CD4-positive, alpha-beta T cell treated with Interleukin-15 for 4 hours (primary cell): ENCODE measurements at regions not wholly inside any gene's neighbourhood (a gene's known extent, or its start where the extent isn't known, plus 50 kb on each side); places are given as distances from the start of the nearest gene placed in this dataset.
"Not testable (repeated sequence)": the region's sequence is repeated elsewhere in the genome, so short reads cannot be mapped to it uniquely, and the experiment has no call there.

Experiments
- DNase-seq: peaks from one replicate; pipeline ENCODE4 v3.0.0-alpha.2; 2020; ENCODE audit warnings: low spot score

GRCh38 chr5:89724379-89725095 lies 685.0 kb downstream of the CETN3 start:
- no peak for DNase-seq

DNA sequence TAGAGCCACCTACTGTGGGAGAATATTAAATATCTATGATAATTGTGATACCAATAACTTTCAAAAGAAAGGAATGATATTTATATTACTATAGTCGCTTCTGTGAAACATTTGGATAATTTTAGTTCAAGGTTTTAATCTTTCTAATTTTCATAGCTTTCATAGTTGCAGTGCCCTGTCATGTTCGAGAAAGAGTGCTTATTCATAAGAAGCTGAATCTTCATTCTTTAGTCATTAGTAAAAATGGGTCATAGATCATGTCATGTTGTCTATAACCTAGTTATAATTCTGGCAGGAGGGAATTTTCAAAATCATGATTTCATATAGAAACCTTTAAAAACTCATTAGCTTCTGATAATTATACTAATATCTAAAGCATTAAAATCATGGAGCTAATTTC lies 685.6 kb downstream of the CETN3 start:
- no peak for DNase-seq

- no peak for DNase-seq
These were observed 687.0 kb downstream of the CETN3 start for GRCh38 chr5:89722538-89722937.

- DNase-seq = no peak
These were observed 687.6 kb downstream of the CETN3 start for GRCh38 chr5:89721931-89722330.

DNA sequence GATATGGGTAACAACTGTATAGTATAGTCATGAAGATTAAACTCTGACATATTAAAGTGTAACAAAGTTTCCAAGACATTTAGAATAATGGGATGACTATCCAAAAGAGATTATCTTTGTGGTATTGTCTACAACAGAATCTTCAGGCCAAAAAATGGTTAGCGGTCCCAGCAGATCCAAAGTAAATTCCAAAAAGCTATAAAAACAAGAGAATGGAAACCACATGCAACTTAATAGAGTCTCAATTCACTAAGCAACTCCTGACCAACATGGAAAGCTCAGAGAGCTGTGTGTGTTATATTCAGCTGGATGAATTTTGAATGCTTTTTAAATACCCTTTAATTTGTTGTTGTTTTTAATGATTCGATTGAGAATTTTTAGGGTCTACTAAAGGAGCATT lies 688.2 kb downstream of the CETN3 start:
- DNase-seq = no peak

- DNase-seq = no peak
These were observed 697.3 kb downstream of the CETN3 start for GRCh38 chr5:89712134-89712700.

- DNase-seq = no peak
These were observed 698.0 kb downstream of the CETN3 start for GRCh38 chr5:89711526-89711925.

DNA sequence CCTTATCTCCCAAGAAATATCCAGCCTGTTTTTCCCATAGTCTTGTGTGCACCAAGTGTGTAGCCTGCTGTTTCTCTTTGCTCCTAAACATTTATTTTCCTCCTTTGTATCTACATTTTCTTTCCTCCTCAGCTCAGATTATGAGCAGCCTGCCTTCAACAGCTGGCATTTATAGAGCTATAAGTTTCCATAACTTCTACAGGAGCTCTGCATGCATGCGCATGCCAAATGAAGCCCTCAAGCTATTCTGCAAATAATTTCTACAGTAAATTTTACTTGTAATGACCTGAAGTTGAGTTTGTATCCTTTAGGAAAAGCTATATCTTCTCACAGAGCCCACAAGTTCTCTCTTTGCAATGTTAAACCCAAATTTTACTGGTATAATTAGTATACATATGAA lies 699.5 kb downstream of the CETN3 start:
- DNase-seq = no peak

DNA sequence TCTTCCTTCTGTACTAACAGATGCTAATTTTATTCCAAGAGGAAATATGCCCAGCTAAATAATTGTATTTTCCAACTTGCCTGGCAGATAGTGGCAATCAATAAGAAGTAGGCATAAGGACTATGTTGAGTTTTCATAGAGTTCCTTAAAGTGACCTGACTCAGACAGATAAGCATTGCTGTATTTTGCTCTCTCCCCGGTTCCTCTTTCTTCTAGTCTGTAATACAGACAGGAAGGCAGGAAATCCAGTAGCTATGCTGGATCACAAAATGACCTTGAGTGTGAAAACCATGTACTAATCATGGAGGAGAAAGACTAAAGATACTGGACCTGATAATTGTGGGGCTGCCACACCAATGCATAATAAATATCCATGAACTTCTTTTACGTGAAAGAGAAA lies 701.7 kb downstream of the CETN3 start:
- DNase-seq = no peak

GRCh38 chr5:89706731-89707130 lies 702.8 kb downstream of the CETN3 start:
- DNase-seq = no peak

DNA sequence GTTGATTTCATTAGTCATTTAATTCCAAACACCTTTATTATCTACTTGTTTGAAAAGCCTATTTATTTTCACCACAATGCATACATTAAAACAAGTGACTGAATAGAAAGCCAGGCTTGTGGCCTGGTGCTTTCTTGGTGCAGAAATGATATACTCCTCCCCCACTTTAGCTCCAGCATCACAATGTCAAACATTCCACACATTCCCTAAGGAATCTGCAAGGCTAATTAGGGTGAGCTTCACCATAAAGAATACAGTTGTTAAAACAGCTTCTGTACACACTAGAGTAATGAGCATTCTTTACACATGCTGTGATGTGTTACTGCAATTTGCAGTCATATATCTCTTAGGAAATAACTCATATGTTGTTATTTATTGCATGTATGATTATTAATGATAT lies 705.7 kb downstream of the CETN3 start:
- DNase-seq = no peak

DNA sequence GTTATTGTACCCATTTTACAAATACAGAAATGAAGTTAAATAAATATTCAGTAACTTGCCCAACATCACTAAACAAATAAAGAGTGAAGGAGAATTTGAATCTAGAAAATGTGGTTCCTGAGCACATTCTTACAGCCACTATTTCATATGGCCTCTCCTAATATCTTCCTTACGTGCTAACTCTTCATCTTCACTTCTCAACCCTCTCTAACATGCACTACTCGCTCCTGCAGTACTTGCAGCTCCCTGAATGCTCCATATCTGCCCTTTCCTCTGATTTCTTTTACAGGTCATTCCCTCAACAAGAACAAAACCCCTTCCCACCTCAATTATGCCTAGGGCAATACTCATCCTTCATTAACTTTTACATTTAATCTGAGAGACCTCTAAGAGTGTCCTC lies 711.5 kb downstream of the CETN3 start:
- no peak for DNase-seq

- no peak for DNase-seq
These were observed 712.0 kb downstream of the CETN3 start for GRCh38 chr5:89697581-89697980.

GRCh38 chr5:89695371-89695770 lies 714.2 kb downstream of the CETN3 start:
- DNase-seq = no peak

- no peak for DNase-seq
These were observed 715.5 kb downstream of the CETN3 start for GRCh38 chr5:89694026-89694550.

DNA sequence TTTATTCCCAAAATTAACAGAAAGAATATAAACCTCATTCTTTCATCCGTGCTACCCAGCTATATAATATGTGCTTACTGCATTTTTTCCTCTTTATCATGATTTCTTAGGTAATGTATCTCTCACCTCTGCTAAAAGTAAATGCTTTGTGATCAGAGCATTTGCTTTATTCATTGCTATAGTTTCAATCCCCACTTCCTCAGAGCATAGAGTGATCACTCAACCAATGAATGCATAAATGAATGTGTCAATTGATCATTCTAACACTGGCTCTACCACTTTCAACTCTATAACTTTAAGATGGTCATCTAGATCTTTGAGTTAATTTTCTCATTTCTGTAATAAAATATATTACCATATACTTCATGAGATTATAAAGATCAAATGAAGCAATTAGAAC lies 719.2 kb downstream of the CETN3 start:
- no peak for DNase-seq

DNA sequence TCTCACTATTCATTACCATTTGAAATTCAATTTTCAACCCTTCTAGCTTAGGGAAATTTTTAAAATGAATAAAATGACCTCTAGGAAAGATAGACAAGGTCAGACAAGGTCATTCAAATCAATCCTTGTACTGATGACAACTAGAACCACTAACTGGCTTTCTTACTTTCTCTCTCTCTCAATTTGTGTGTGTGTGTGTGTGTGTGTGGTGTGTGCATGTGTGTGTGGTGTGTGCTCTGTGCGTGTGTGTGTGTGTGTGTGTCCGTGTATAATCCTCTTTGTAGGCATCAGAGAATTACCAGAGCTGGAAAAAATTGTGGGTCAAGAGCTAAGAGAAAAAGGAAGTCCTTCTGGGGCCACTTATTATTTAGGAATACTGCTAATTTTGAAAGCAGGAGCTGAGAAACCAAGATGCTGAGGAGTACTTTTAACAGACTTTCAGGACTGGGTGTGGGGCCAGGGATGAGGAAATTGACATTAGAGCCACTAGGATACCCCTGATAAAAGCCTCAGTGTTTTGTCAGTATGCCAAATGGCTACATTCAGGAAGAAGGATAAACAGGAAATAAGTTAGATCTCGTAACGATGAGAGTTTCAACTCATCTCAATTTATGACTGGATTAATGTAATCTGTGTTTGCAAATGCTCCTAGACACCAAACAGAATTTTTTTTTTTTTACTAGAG lies 723.3 kb downstream of the CETN3 start:
- no peak for DNase-seq

DNA sequence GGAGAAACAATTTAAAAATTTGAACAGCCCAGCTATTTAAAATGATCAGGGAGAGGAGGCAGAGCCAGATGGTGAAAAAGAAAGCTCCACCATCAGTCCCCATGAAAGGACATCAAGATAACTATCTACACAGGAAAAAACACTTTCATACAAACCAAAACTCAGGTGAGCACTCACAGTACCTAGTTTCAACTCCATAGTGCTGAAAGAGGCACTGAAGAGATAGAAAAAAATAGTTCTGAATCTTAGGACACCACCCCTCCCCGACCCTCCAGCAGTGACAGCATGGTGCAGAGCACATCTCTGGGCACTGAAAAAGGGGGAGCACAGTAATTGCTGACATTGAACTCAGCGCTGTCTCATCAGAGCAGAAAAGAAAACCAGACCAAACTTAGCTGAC lies 732.9 kb downstream of the CETN3 start:
- no peak for DNase-seq

GRCh38 chr5:89673019-89673418 lies 736.5 kb downstream of the CETN3 start:
- no peak for DNase-seq

DNA sequence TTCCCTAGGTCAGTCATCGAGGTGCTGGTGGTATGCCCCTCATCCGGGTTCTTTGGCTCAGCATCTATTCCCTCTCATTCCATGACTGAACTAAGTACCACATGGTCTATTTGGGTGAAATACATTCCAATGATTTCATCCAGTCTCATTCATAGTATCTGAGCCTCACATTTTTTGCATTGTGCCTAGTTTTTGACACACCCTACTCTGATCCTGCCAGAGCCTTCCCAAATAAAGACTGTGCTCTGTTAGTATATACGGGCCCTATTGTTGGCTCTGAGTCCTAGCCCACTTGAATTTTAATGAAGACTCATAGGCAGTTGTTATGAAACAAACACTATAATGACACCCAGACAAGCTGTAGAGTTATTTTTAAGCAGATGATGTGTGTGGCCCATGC lies 740.7 kb downstream of the CETN3 start:
- DNase-seq = no peak

DNA sequence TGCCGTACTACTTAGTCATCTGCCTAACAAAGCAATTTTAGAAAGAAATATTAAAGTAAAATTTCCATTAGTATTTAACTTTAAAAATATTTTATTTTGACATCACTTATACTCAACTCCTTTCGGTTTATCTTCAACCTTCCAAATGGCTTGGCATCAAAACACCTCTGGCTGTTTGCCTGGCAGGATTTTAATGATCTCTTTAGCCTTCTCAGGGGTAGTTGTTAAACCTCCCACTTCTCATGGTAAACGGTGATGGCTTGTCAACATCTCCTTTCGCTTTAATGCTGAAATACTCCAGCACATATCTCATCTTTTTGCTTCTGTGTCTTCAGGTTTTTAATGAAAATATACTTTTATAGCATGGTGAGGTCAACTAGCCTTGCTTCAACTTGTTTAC lies 747.1 kb downstream of the CETN3 start:
- DNase-seq = no peak

DNA sequence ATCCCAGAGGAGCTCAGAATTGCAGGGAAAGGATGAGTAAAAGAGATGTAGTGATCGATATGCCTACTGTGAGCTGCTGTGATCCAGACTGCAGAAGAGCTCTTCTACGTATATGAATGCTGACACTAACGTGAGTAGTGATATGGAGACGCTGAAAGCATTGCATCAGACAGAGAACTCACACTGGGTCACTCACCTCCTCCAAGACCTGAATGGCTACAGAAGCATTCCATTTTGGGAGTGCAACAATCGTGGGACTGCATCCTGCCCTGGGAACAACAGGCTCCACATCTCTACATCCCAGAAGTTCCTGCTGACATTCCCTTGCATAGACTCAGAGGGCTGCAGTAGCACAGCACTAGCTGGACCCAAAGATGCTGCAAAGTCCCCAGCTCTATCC lies 755.9 kb upstream of the MEF2C start:
- no peak for DNase-seq

GRCh38 chr5:89634176-89634575 lies 751.2 kb upstream of the MEF2C start:
- DNase-seq = not testable (repeated sequence)
